H1 (cell line): ENCODE measurements at regions not wholly inside any gene's neighbourhood (a gene's known extent, or its start where the extent isn't known, plus 50 kb on each side); places are given as distances from the start of the nearest gene placed in this dataset.
A peak's percentile ranks its signal among the peaks of the same experiment; 100 is the strongest.

Experiments used
- CTCF ChIA-PET: fragments of 300-600 bp; sonication (Branson Sonifier 250); formaldehyde crosslinking; loops from one replicate; lab custom pipeline; 2021; ENCODE audit not compliant: partially characterized antibody; lab: Charles Lee
- POLR2A ChIA-PET: fragments of 300-600 bp; sonication (Branson Sonifier 250); formaldehyde crosslinking; loops from one replicate; lab custom pipeline; 2021; ENCODE audit warnings: inconsistent platforms; ENCODE audit not compliant: partially characterized antibody; lab: Charles Lee
- DNase-seq, 2 experiments: peaks; one replicate each; pipeline versions ENCODE4 v3.0.0 to v3.0.0-alpha.2; 2010 to 2022; ENCODE audit warnings: low spot score in 2 of 2, low read depth in 1 of 2, mixed read lengths in 1 of 2
- FAIRE-seq: peaks from 2 replicates; lab custom pipeline; 2011; peaks lifted over from hg19 to GRCh38; lab: Jason Lieb, UNC
- H2AFZ ChIP-seq: 2 replicates; pipeline ENCODE4 v1.8.1; 2012; ENCODE audit warnings: low read length, inconsistent platforms
- H2AK5ac ChIP-seq: 2 replicates; pipeline ENCODE4 v1.6.1; 2013; ENCODE audit warnings: low read depth, low read length
- H2BK120ac ChIP-seq: replicated peaks from 2 replicates; pipeline ENCODE3; 2013; ENCODE audit warnings: low read depth, low read length, inconsistent platforms
- H2BK12ac ChIP-seq: 2 replicates; pipeline ENCODE4 v1.6.1; 2013; ENCODE audit warnings: low read depth, low read length
- H2BK15ac ChIP-seq: 2 replicates; pipeline ENCODE4 v1.6.1; 2013; ENCODE audit warnings: low read length
- H2BK20ac ChIP-seq: 2 replicates; pipeline ENCODE4 v1.6.1; 2013; ENCODE audit warnings: low read length
- H2BK5ac ChIP-seq: 2 replicates; pipeline ENCODE4 v1.6.1; 2013; ENCODE audit warnings: low read depth, low read length
- H3K14ac ChIP-seq: 2 replicates; pipeline ENCODE4 v1.6.1; 2013; ENCODE audit warnings: inconsistent platforms; ENCODE audit not compliant: insufficient read length
- H3K18ac ChIP-seq: 2 replicates; pipeline ENCODE4 v1.6.1; 2013; ENCODE audit warnings: low read length; ENCODE audit errors: extremely low read depth
- H3K23ac ChIP-seq: 2 replicates; pipeline ENCODE4 v1.6.1; 2013; ENCODE audit warnings: inconsistent platforms; ENCODE audit not compliant: insufficient read length
- H3K23me2 ChIP-seq: 2 replicates; pipeline ENCODE4 v1.6.1; 2013; ENCODE audit warnings: low read depth, low read length
- H3K27ac ChIP-seq: 2 replicates; pipeline ENCODE4 v1.6.1; 2011; ENCODE audit warnings: low read depth, low read length, inconsistent platforms
- H3K27me3 ChIP-seq, 4 experiments: replicated peaks in 1 of 4; 1 replicate in 1 of 4; 2 replicates in 3 of 4; pipeline versions ENCODE4 v1.6.1 to v1.8.1; 2011 to 2013; ENCODE audit warnings: low read length in 3 of 4, mild to moderate bottlenecking in 3 of 4, inconsistent platforms in 2 of 4, mixed read lengths in 2 of 4, moderate library complexity in 1 of 4; ENCODE audit not compliant: control insufficient read depth in 3 of 4, insufficient read depth in 3 of 4; ENCODE audit errors: extremely low read depth in 1 of 4
- H3K36me3 ChIP-seq, 4 experiments: 2 replicates each; pipeline versions ENCODE4 v1.6.1 to v1.8.1; 2011 to 2013; ENCODE audit warnings: mild to moderate bottlenecking in 4 of 4, low read length in 3 of 4, moderate library complexity in 2 of 4, control low read depth in 1 of 4, inconsistent platforms in 1 of 4; ENCODE audit not compliant: insufficient read depth in 4 of 4, control insufficient read depth in 2 of 4
- H3K4ac ChIP-seq: replicated peaks from 2 replicates; pipeline ENCODE3; 2013; ENCODE audit warnings: low read length, low read depth, mixed read lengths, inconsistent platforms; ENCODE audit not compliant: insufficient read length
- H3K4me1 ChIP-seq, 4 experiments: replicated peaks in 1 of 4; 1 replicate in 1 of 4; 2 replicates in 3 of 4; pipeline versions ENCODE4 v1.6.1 to v1.8.1; 2011 to 2013; ENCODE audit warnings: low read length in 3 of 4, inconsistent platforms in 2 of 4, mixed read lengths in 1 of 4; ENCODE audit not compliant: insufficient read depth in 4 of 4, control insufficient read depth in 3 of 4
- H3K4me2 ChIP-seq, 2 experiments: 2 replicates each; pipeline versions ENCODE4 v1.6.1 to v1.8.1; 2011 to 2013; ENCODE audit warnings: low read depth in 2 of 2, low read length in 2 of 2, control low read depth in 1 of 2, inconsistent platforms in 1 of 2, mild to moderate bottlenecking in 1 of 2; ENCODE audit not compliant: insufficient read depth in 1 of 2
- H3K4me3 ChIP-seq, 4 experiments: fragments of 200-600, 300-600 bp in 1 of 4; sonication (generic), shearing (Covaris generic), sonication (Bioruptor Twin) in 1 of 4; 2 replicates each; pipeline versions ENCODE4 v1.5.1 to v1.8.1; 2011 to 2016; ENCODE audit warnings: low read length in 4 of 4, low read depth in 3 of 4, control low read depth in 2 of 4, inconsistent platforms in 2 of 4, mild to moderate bottlenecking in 2 of 4, mixed read lengths in 1 of 4, moderate library complexity in 1 of 4; ENCODE audit not compliant: insufficient read depth in 2 of 4; ENCODE audit errors: extremely low read depth in 1 of 4
- H3K56ac ChIP-seq: replicated peaks from 2 replicates; pipeline ENCODE3; 2013; ENCODE audit warnings: low read depth, mild to moderate bottlenecking, mixed read lengths, low read length, inconsistent platforms; ENCODE audit not compliant: insufficient read length
- H3K79me1 ChIP-seq: 2 replicates; pipeline ENCODE4 v1.6.1; 2013; ENCODE audit warnings: low read depth, low read length, control low read depth
- H3K79me2 ChIP-seq, 2 experiments: 2 replicates each; pipeline versions ENCODE4 v1.6.1 to v1.8.1; 2012 to 2013; ENCODE audit warnings: low read length in 2 of 2, mild to moderate bottlenecking in 2 of 2, inconsistent platforms in 1 of 2; ENCODE audit not compliant: insufficient read depth in 2 of 2, control insufficient read depth in 1 of 2
- H3K9ac ChIP-seq, 4 experiments: replicated peaks in 1 of 4; 1 replicate in 1 of 4; 2 replicates in 3 of 4; pipeline versions ENCODE4 v1.6.1 to v1.8.1; 2011 to 2013; ENCODE audit warnings: low read depth in 3 of 4, low read length in 3 of 4, control low read depth in 2 of 4, mild to moderate bottlenecking in 2 of 4, moderate library complexity in 2 of 4, inconsistent platforms in 1 of 4; ENCODE audit errors: extremely low read depth in 1 of 4
- H3K9me3 ChIP-seq, 2 experiments: 2 replicates each; pipeline versions ENCODE4 v1.6.1 to v1.8.1; 2012 to 2013; ENCODE audit warnings: mild to moderate bottlenecking in 2 of 2, moderate library complexity in 2 of 2, control low read depth in 1 of 2, inconsistent platforms in 1 of 2, low read depth in 1 of 2, low read length in 1 of 2, mixed read lengths in 1 of 2; ENCODE audit not compliant: insufficient read depth in 2 of 2
- H4K20me1 ChIP-seq, 2 experiments: replicated peaks in 1 of 2; 2 replicates each; pipeline versions ENCODE3 to v1.8.1; 2011 to 2013; ENCODE audit warnings: inconsistent platforms in 2 of 2, low read length in 2 of 2, mild to moderate bottlenecking in 1 of 2; ENCODE audit not compliant: insufficient read depth in 2 of 2, control insufficient read depth in 1 of 2
- H4K5ac ChIP-seq: 2 replicates; pipeline ENCODE4 v1.6.1; 2013; ENCODE audit warnings: low read length, low read depth, mixed read lengths, inconsistent platforms; ENCODE audit not compliant: insufficient read length
- H4K8ac ChIP-seq: 2 replicates; pipeline ENCODE4 v1.8.0; 2013; ENCODE audit warnings: mild to moderate bottlenecking, moderate library complexity, low read length, inconsistent platforms; ENCODE audit not compliant: insufficient read depth; ENCODE audit errors: extremely low read depth
- H4K91ac ChIP-seq: replicated peaks from 2 replicates; pipeline ENCODE3; 2013; ENCODE audit warnings: low read length, mixed read lengths, inconsistent platforms; ENCODE audit not compliant: insufficient read length
- BACH1 ChIP-seq: IDR thresholded peaks from 2 replicates; pipeline ENCODE4 v1.6.1; 2012; ENCODE audit warnings: low read length, improper control_type of control experiment
- BCL11A ChIP-seq, 2 experiments: IDR thresholded peaks; one replicate each; pipeline ENCODE4 v1.6.1; 2011; ENCODE audit warnings: low read depth in 2 of 2, low read length in 2 of 2, mild to moderate bottlenecking in 2 of 2
- CTBP2 ChIP-seq: IDR thresholded peaks from 2 replicates; pipeline ENCODE4 v1.7.0; 2011; ENCODE audit warnings: borderline replicate concordance, mild to moderate bottlenecking, moderate library complexity, mixed read lengths, low read length; ENCODE audit not compliant: insufficient read depth, insufficient read length
- GABPA ChIP-seq: IDR thresholded peaks from 2 replicates; pipeline ENCODE4 v1.6.1; 2011; ENCODE audit warnings: mild to moderate bottlenecking, low read length, moderate library complexity, borderline replicate concordance; ENCODE audit not compliant: insufficient read depth
- HDAC2 ChIP-seq, 2 experiments: fragments of 300-600 bp in 1 of 2; sonication (generic) in 1 of 2; IDR thresholded peaks; 2 replicates each; pipeline ENCODE4 v1.6.1; 2011 to 2012; ENCODE audit warnings: low read depth in 2 of 2, low read length in 2 of 2, mild to moderate bottlenecking in 2 of 2, moderate library complexity in 2 of 2, borderline replicate concordance in 1 of 2, inconsistent platforms in 1 of 2
- POLR2A ChIP-seq, 2 experiments: IDR thresholded peaks; 1 replicate in 1 of 2; 2 replicates in 1 of 2; pipeline ENCODE4 v1.6.1; 2011; ENCODE audit warnings: low read depth in 2 of 2, low read length in 2 of 2, mild to moderate bottlenecking in 2 of 2; ENCODE audit errors: control extremely low read depth in 1 of 2
- POLR2AphosphoS5 ChIP-seq: IDR thresholded peaks from 2 replicates; pipeline ENCODE4 v1.6.1; 2011; ENCODE audit warnings: low read depth, low read length
- SP2 ChIP-seq: IDR thresholded peaks from 2 replicates; pipeline ENCODE4 v1.6.1; 2012; ENCODE audit warnings: mild to moderate bottlenecking, low read length, inconsistent platforms
- TBP ChIP-seq: IDR thresholded peaks from 2 replicates; pipeline ENCODE4 v1.6.1; 2011; ENCODE audit warnings: low read depth, low read length, improper control_type of control experiment
- TEAD4 ChIP-seq: IDR thresholded peaks from 2 replicates; pipeline ENCODE4 v1.6.1; 2012; ENCODE audit warnings: low read depth, low read length, inconsistent platforms, mixed read lengths
- WGBS, 2 experiments: shearing (Covaris generic) in 1 of 2; methylation state at CpG; one replicate each; pipeline versions ENCODE4 v1.1.6 to v1.1.7; 2013 to 2015; ENCODE audit warnings: low lambda C conversion rate in 2 of 2, mixed read lengths in 2 of 2, inconsistent platforms in 1 of 2, low coverage in 1 of 2, missing lambda C conversion rate in 1 of 2; ENCODE audit not compliant: insufficient replicate concordance in 2 of 2, insufficient coverage in 1 of 2, insufficient read length in 1 of 2; ENCODE audit errors: extremely low coverage in 1 of 2, missing lambda C conversion rate in 1 of 2; 5-methylcytosine and 5-hydroxymethylcytosine counted together
- TF ChIP-seq, protein P1 (sequence below): IDR thresholded peaks from 2 replicates; pipeline ENCODE4 v1.6.1; 2011; ENCODE audit warnings: low read length, improper control_type of control experiment

DNA sequence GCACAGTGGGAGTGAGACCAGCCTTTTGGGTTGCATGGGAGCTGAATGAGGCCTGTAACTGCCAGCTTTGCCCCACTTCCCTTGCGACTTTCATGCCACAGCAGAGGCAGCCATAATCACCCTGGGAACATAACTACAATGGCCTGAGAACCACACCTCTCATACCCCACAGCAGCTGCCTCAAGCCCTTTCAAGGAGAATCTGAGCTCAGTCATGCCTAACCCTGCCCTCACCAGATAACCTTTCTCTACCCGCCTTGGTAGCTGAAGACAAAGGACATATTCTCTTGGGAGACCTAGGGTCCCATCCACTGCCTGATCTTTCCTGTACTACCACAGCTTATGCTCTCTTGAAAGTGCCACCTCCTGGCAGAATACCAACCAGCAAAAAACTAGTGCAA is 599.9 kb upstream of the IGFBP7 start:
- no peaks in the 10 kb centered on the region for H3K27me3 ChIP-seq
- no peak overlapping the region for H3K23ac ChIP-seq
- FAIRE-seq = no peak
- H3K4me3 ChIP-seq = no peak overlapping the region
- no peaks in the 10 kb centered on the region; a peak in 1 of 8 replicates for H3K36me3 ChIP-seq
- H2BK12ac ChIP-seq = no peak overlapping the region
- peaks cover 8 to 10% of the 10 kb centered on the region in 2 experiments for H3K9me3 ChIP-seq
- H3K27ac ChIP-seq = no peak overlapping the region
- no peak overlapping the region for H4K5ac ChIP-seq
- H2BK5ac ChIP-seq = 0 out of 2 replicates have a peak overlapping the region, but pooled peaks have one; percentile 5
- no peaks in the 10 kb centered on the region for H4K20me1 ChIP-seq
- no peak overlapping the region for H4K8ac ChIP-seq
- no peaks in the 10 kb centered on the region for H3K79me2 ChIP-seq
- H3K23me2 ChIP-seq = no peaks in the 10 kb centered on the region
- H4K91ac ChIP-seq = no peak overlapping the region
- H2BK20ac ChIP-seq = no peak overlapping the region
- H3K79me1 ChIP-seq = no peaks in the 10 kb centered on the region
- no peak overlapping the region for H3K18ac ChIP-seq
- no peak overlapping the region for H2BK120ac ChIP-seq
- H3K14ac ChIP-seq = no peak overlapping the region
- ChIA-PET CTCF (interaction anchor here (0.6 to 1.6 kb wide), 3 partner anchors 20 to 267 kb away, joined by 3 to 5 read pairs (median 4); no protein-coding TSS in a partner anchor), POLR2A (no interaction called here)
- H2AFZ ChIP-seq = no peak overlapping the region
- no peak overlapping the region for H2BK15ac ChIP-seq
- no peak for TF ChIP-seq POLR2AphosphoS5
- no peak for TF ChIP-seq TEAD4
- no peak for TF ChIP-seq HDAC2 (IDR thresholded peaks at IDR 0.05; ENCODE audit: borderline replicate concordance in 1 of 2, low read depth in 2 of 2, low read length in 2 of 2)
- TF ChIP-seq, protein P1, sequence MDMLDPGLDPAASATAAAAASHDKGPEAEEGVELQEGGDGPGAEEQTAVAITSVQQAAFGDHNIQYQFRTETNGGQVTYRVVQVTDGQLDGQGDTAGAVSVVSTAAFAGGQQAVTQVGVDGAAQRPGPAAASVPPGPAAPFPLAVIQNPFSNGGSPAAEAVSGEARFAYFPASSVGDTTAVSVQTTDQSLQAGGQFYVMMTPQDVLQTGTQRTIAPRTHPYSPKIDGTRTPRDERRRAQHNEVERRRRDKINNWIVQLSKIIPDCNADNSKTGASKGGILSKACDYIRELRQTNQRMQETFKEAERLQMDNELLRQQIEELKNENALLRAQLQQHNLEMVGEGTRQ = no peak
- TF ChIP-seq TBP = no peak
- TF ChIP-seq BACH1 = no peak
- no peak for TF ChIP-seq CTBP2
- TF ChIP-seq SP2 = no peak
- TF ChIP-seq BCL11A (IDR thresholded peaks at IDR 0.05; ENCODE audit: low read depth in 2 of 2, low read length in 2 of 2) = no peak
- TF ChIP-seq POLR2A (IDR thresholded peaks at IDR 0.05; ENCODE audit: control extremely low read depth in 1 of 2, low read depth in 2 of 2, low read length in 2 of 2) = no peak
- no peak for TF ChIP-seq GABPA
- H3K9ac ChIP-seq = no peak overlapping the region
- H2AK5ac ChIP-seq = no peak overlapping the region
- no peak overlapping the region for H3K4me2 ChIP-seq
- no peak overlapping the region for H3K56ac ChIP-seq
- no peak overlapping the region for H3K4ac ChIP-seq
- no peak for DNase-seq
- no peaks in the 10 kb centered on the region for H3K4me1 ChIP-seq
- 91% methylated on average over 2 of the region's 2 CpGs; no CpG with 5 or more reads in 1 of the 2 experiments for WGBS, 2 experiments
